ENCODE measurements at regions not wholly inside any gene's neighbourhood (a gene's known extent, or its start where the extent isn't known, plus 50 kb on each side); places are given as distances from the start of the nearest gene placed in this dataset.

DNA sequence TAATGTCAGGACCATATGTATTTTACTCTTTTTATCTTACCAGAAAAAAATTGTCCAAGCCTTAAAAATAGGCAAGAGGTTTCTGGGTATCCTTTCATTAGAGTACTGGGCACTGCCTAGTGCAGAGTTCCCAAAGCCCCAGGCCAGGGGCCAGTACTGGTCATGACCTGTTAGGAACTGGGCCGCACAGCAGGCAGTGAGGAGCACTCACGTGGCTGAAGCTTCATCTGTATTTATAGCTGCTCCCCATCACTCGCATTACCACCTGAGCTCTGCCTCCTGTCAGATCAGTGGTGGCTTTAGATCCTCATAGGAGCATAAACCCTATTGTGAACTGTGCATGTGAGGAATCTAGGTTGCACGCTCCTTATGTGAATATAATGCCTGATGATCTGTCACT, 632.9 kb downstream of the UTRN start:
- Histone ChIP-seq H3K4me3 (ENCODE audit: low read depth, low read length, poor library complexity, severe bottlenecking) (no peak overlapping the region), H4K20me1 (ENCODE audit: insufficient read depth, low read length) (no peaks in the 10 kb centered on the region), H2AFZ (ENCODE audit: low read length) (no peak overlapping the region), H3K79me2 (ENCODE audit: insufficient read depth, low read length) (no peaks in the 10 kb centered on the region), H3K9me3 (ENCODE audit: low read length) (no peaks in the 10 kb centered on the region), H3K4me2 (ENCODE audit: low read length) (no peak overlapping the region), H3K27me3 (ENCODE audit: insufficient read depth, low read length) (no peaks in the 10 kb centered on the region), H3F3A (ENCODE audit: insufficient read depth, low read length) (no peaks in the 10 kb centered on the region), H3K4me1 (ENCODE audit: insufficient read depth, low read length, severe bottlenecking) (no peaks in the 10 kb centered on the region), H3K36me3 (ENCODE audit: insufficient read depth, low read length) (no peaks in the 10 kb centered on the region), H3K27ac (ENCODE audit: low read depth, low read length, poor library complexity, severe bottlenecking) (no peak overlapping the region), H3K9ac (ENCODE audit: low read length) (no peak overlapping the region), H3K9me2 (ENCODE audit: low read depth, low read length) (no peaks in the 10 kb centered on the region)
- TF ChIP-seq EZH2 (IDR thresholded peaks at IDR 0.05; ENCODE audit: borderline replicate concordance, low read length): no peak
- TF ChIP-seq CTCF (IDR thresholded peaks at IDR 0.05; ENCODE audit: low read length): no peak

DNA sequence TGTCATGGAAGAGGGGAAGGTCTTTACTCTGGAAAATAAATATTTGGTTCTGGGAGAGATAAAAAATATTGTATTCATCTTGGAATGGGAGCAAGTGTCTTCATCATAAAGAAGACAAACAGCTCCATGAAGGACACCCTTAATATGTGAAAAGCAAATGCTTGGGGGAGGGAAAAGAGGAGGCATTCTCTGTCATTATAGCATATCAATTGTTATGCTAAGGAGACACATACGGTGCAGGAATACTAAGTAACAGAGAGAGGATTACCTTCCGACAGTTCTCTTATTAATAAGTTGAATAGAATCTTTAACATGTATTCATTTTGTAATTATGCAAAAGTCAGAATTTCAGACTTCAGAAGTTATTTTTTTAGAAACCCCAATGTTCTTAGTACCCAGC, 634.4 kb downstream of the UTRN start:
- H3K4me2 ChIP-seq (ENCODE audit: low read length): no peak overlapping the region
- no peaks in the 10 kb centered on the region for H3K9me2 ChIP-seq (ENCODE audit: low read depth, low read length)
- no peaks in the 10 kb centered on the region for H3K79me2 ChIP-seq (ENCODE audit: insufficient read depth, low read length)
- no peak overlapping the region for H2AFZ ChIP-seq (ENCODE audit: low read length)
- no peaks in the 10 kb centered on the region for H4K20me1 ChIP-seq (ENCODE audit: insufficient read depth, low read length)
- no peaks in the 10 kb centered on the region for H3K27me3 ChIP-seq (ENCODE audit: insufficient read depth, low read length)
- no peaks in the 10 kb centered on the region for H3K9me3 ChIP-seq (ENCODE audit: low read length)
- no peaks in the 10 kb centered on the region for H3K4me1 ChIP-seq (ENCODE audit: insufficient read depth, low read length, severe bottlenecking)
- H3K4me3 ChIP-seq (ENCODE audit: low read depth, low read length, poor library complexity, severe bottlenecking): no peak overlapping the region
- H3K27ac ChIP-seq (ENCODE audit: low read depth, low read length, poor library complexity, severe bottlenecking): no peak overlapping the region
- H3F3A ChIP-seq (ENCODE audit: insufficient read depth, low read length): no peaks in the 10 kb centered on the region
- H3K36me3 ChIP-seq (ENCODE audit: insufficient read depth, low read length): no peaks in the 10 kb centered on the region
- no peak overlapping the region for H3K9ac ChIP-seq (ENCODE audit: low read length)
- no peak for TF ChIP-seq CTCF (IDR thresholded peaks at IDR 0.05; ENCODE audit: low read length)
- no peak for TF ChIP-seq EZH2 (IDR thresholded peaks at IDR 0.05; ENCODE audit: borderline replicate concordance, low read length)

DNA sequence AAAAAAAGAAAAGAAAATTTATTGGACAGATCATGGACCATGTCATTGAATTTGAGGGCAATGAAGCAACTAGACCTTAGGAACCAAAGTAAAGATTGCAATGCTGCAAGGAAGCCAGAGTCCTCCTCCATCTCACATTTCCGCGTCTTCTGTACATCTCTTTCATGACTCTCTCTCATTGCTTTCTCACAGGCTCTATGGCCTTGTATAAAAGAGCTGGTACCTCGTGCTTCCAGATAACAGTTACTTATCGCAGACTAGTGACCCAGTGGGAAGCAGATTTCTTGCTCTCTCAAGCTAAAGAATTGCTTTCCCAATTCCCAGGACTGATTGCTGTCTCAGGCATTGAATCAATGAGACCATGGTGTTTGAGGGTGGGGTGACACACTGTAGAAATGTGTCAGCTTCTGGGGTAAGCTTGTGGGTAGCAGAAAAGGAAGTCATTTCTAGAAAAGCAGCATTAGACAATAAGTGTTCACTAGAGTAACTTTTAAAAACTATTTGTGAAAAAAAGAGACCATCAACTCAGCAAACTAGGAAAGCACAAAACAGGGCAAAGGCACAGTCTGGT, 635.3 kb downstream of the UTRN start:
- no peak for TF ChIP-seq CTCF (IDR thresholded peaks at IDR 0.05; ENCODE audit: low read length)
- no peak for TF ChIP-seq EZH2 (IDR thresholded peaks at IDR 0.05; ENCODE audit: borderline replicate concordance, low read length)
- Histone ChIP-seq H3K27ac (ENCODE audit: low read depth, low read length, poor library complexity, severe bottlenecking) (no peak overlapping the region), H3K79me2 (ENCODE audit: insufficient read depth, low read length) (no peaks in the 10 kb centered on the region), H3K36me3 (ENCODE audit: insufficient read depth, low read length) (no peaks in the 10 kb centered on the region), H3K4me3 (ENCODE audit: low read depth, low read length, poor library complexity, severe bottlenecking) (no peak overlapping the region), H3K9me3 (ENCODE audit: low read length) (no peaks in the 10 kb centered on the region), H3K9me2 (ENCODE audit: low read depth, low read length) (no peaks in the 10 kb centered on the region), H4K20me1 (ENCODE audit: insufficient read depth, low read length) (no peaks in the 10 kb centered on the region), H3K4me2 (ENCODE audit: low read length) (no peak overlapping the region), H3K27me3 (ENCODE audit: insufficient read depth, low read length) (no peaks in the 10 kb centered on the region), H3F3A (ENCODE audit: insufficient read depth, low read length) (no peaks in the 10 kb centered on the region), H3K4me1 (ENCODE audit: insufficient read depth, low read length, severe bottlenecking) (no peaks in the 10 kb centered on the region), H3K9ac (ENCODE audit: low read length) (no peak overlapping the region), H2AFZ (ENCODE audit: low read length) (no peak overlapping the region)

All from OCI-LY1 (cell line).